ENCODE measurements at regions not wholly inside any gene's neighbourhood (a gene's known extent, or its start where the extent isn't known, plus 50 kb on each side); places are given as distances from the start of the nearest gene placed in this dataset.

DNA sequence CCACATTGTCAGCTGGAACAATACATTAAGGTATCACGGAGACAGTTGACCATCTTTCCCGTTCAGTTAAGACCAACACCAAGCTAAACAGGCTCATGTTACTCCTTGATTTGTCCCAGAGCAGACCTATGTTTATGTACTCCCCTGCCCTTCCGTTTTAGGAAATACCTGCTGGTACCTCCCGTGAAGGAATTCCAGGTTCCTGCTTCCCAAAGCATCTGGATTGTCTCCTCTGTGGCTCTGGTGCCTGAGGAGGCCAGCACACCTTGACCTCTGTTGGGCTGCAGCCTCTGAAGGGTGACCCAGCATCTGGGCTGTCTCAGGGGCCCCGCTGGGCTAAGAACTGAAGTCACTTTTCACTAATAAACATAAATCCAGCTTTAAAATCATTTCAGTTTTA lies 647.8 kb upstream of the MARCKS start:
- Histone ChIP-seq H3K36me3 (no peaks in the 10 kb centered on the region), H3K4me1 (no peaks in the 10 kb centered on the region), H3K4me3 (no peak overlapping the region), H3K27ac (no peak overlapping the region), H3K9me3 (no peaks in the 10 kb centered on the region), H3K27me3 (no peaks in the 10 kb centered on the region)
- TF ChIP-seq POLR2AphosphoS5 (IDR thresholded peaks at IDR 0.05) (no peak), POLR2A (IDR thresholded peaks at IDR 0.05) (no peak)
- TF ChIP-seq, protein P1, sequence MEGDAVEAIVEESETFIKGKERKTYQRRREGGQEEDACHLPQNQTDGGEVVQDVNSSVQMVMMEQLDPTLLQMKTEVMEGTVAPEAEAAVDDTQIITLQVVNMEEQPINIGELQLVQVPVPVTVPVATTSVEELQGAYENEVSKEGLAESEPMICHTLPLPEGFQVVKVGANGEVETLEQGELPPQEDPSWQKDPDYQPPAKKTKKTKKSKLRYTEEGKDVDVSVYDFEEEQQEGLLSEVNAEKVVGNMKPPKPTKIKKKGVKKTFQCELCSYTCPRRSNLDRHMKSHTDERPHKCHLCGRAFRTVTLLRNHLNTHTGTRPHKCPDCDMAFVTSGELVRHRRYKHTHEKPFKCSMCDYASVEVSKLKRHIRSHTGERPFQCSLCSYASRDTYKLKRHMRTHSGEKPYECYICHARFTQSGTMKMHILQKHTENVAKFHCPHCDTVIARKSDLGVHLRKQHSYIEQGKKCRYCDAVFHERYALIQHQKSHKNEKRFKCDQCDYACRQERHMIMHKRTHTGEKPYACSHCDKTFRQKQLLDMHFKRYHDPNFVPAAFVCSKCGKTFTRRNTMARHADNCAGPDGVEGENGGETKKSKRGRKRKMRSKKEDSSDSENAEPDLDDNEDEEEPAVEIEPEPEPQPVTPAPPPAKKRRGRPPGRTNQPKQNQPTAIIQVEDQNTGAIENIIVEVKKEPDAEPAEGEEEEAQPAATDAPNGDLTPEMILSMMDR (IDR thresholded peaks at IDR 0.05), result no peak
- no peak for DNase-seq (ENCODE audit: low spot score in 2 of 2)
- intact Hi-C loops (cut with DNase I; ENCODE audit: low total_unique reads), result no loop called here

DNA sequence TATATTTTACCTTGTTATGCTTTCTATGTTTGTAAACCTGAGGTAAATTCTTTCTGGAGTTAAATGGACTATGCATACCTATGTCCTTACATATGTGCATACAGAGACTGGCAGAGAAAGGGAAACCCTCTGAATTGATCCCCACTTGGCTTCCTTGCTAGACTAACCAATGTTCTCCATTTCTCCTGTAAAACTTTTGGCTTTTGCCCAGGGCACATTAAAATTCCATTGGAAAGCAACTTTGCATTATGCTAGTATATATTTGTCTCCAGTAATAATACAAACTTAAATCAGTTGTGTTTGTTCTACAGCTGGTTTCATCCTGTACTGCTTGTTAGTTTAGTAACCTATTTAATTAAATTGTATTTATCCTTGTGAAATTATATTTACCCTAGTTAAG lies 646.0 kb upstream of the MARCKS start:
- TF ChIP-seq, protein P1 (IDR thresholded peaks at IDR 0.05), result no peak
- TF ChIP-seq POLR2AphosphoS5 (IDR thresholded peaks at IDR 0.05) (no peak), POLR2A (IDR thresholded peaks at IDR 0.05) (no peak)
- DNase-seq (ENCODE audit: low spot score in 2 of 2), result no peak

DNA sequence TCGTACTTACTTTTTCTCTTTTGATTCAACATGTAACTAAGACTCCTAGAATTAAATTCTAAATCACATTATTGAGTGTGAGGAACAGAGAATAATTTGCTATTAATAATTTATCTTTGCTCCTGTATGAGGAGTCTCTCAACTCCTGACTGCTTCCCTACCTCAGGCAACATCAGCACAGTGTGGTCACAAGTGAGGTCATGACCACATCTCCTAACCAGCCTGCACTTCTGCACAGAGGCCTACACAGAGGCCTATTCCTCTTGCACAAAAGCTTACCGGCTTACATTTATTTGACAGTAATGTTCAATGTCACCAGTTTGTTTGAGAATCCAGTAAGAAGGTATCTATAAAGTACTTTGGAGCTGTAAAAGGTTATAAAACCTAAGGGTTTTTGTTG lies 637.4 kb upstream of the MARCKS start:
- Histone ChIP-seq H3K36me3 (no peaks in the 10 kb centered on the region), H3K27ac (no peak overlapping the region), H3K27me3 (no peaks in the 10 kb centered on the region), H3K9me3 (no peaks in the 10 kb centered on the region), H3K4me3 (no peak overlapping the region), H3K4me1 (no peaks in the 10 kb centered on the region)
- DNase-seq (ENCODE audit: low spot score in 2 of 2), result no peak
- no peak for TF ChIP-seq POLR2AphosphoS5 (IDR thresholded peaks at IDR 0.05)
- TF ChIP-seq POLR2A (IDR thresholded peaks at IDR 0.05), result no peak
- TF ChIP-seq, protein P1 (IDR thresholded peaks at IDR 0.05), result no peak
- intact Hi-C loops (cut with DNase I; ENCODE audit: low total_unique reads), result no loop called here

More for the DNA sequence above, 646.0 kb upstream of the MARCKS start:
- intact Hi-C loops (cut with DNase I; ENCODE audit: low total_unique reads), result no loop called here
- Histone ChIP-seq H3K4me3 (no peak overlapping the region), H3K27ac (no peak overlapping the region), H3K4me1 (no peaks in the 10 kb centered on the region), H3K9me3 (no peaks in the 10 kb centered on the region), H3K36me3 (no peaks in the 10 kb centered on the region), H3K27me3 (no peaks in the 10 kb centered on the region)

DNA sequence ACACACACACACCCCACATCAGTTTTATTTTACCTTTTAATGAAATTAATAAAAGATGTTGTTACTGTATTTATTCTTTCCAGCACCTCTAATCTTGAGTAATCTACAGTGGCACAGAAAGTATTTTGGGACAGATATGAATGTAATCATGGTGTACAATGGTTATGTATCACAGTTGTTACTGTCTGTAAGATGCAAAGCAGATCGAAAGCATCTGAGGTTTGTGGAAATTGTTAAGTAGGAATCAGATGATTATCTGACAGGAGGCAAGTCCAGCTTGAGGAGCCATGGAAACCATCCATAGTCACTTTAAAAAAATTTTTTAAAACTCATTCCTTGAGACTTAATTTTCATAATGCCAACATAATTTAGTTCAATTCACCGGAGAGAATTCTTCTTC lies 636.3 kb upstream of the MARCKS start:
- H3K4me1 ChIP-seq, result no peaks in the 10 kb centered on the region
- no peaks in the 10 kb centered on the region for H3K9me3 ChIP-seq
- DNase-seq (ENCODE audit: low spot score in 2 of 2), result no peak
- no peaks in the 10 kb centered on the region for H3K36me3 ChIP-seq
- H3K27ac ChIP-seq, result no peak overlapping the region
- no peak overlapping the region for H3K4me3 ChIP-seq
- no peaks in the 10 kb centered on the region for H3K27me3 ChIP-seq
- intact Hi-C loops (cut with DNase I; ENCODE audit: low total_unique reads), result no loop called here
- no peak for TF ChIP-seq POLR2A (IDR thresholded peaks at IDR 0.05)
- TF ChIP-seq POLR2AphosphoS5 (IDR thresholded peaks at IDR 0.05), result no peak
- TF ChIP-seq, protein P1 (IDR thresholded peaks at IDR 0.05), result no peak

DNA sequence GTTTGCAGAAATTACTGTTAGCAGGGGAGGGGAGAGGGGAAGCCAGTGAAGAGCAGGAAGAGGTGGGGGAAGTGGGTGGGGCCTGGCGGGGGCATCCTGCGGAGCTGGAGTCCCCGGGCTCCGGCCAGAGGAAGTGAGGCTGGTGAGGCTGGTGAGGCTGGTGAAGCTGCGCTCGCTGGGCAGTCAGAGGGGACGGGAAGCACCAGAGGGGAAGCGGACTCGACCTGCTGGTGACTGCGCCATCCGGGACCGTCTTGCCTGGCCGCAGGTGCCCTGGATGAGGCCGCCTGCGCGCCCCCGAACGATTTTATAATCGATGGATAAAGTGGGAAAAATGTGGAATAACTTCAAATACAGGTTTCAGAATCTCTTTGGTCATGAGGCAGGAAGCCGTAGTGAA lies 635.3 kb upstream of the MARCKS start:
- no peaks in the 10 kb centered on the region for H3K9me3 ChIP-seq
- TF ChIP-seq POLR2A (IDR thresholded peaks at IDR 0.05) (no peak), POLR2AphosphoS5 (IDR thresholded peaks at IDR 0.05) (no peak)
- TF ChIP-seq, protein P1 (IDR thresholded peaks at IDR 0.05), result no peak
- no peaks in the 10 kb centered on the region for H3K27me3 ChIP-seq
- H3K36me3 ChIP-seq, result no peaks in the 10 kb centered on the region
- no peak overlapping the region for H3K4me3 ChIP-seq
- intact Hi-C loops (cut with DNase I; ENCODE audit: low total_unique reads), result no loop called here
- no peaks in the 10 kb centered on the region for H3K4me1 ChIP-seq
- no peak for DNase-seq (ENCODE audit: low spot score in 2 of 2)
- no peak overlapping the region for H3K27ac ChIP-seq
